AG04450 (cell line): ENCODE measurements at regions not wholly inside any gene's neighbourhood (a gene's known extent, or its start where the extent isn't known, plus 50 kb on each side); places are given as distances from the start of the nearest gene placed in this dataset.

ENCODE experiments used
- CTCF ChIA-PET: fragments of 300-600, 350-600 bp; formaldehyde crosslinking; extraction: SDS; loops from one replicate; lab custom pipeline; 2022; ENCODE audit warnings: antibody characterized with exemption, inconsistent platforms; lab: Charles Lee
- POLR2A ChIA-PET: fragments of 350-600 bp; formaldehyde crosslinking; extraction: SDS; loops from one replicate; lab custom pipeline; 2021; ENCODE audit warnings: antibody characterized with exemption, inconsistent platforms; lab: Yijun Ruan, JAX
- DNase-seq: peaks from one replicate; pipeline ENCODE4 v3.0.0-alpha.2; 2011; ENCODE audit warnings: low read depth, low spot score
- H3K27ac ChIP-seq: one replicate; pipeline ENCODE4 v1.5.1; 2012; ENCODE audit warnings: low read depth, low read length, control low read depth
- H3K27me3 ChIP-seq: one replicate; pipeline ENCODE4 v1.6.0; 2012; ENCODE audit warnings: low read length; ENCODE audit not compliant: control insufficient read depth, insufficient read depth
- H3K4me3 ChIP-seq: 2 replicates; pipeline ENCODE4 v1.5.1; 2011; ENCODE audit warnings: mild to moderate bottlenecking, low read depth, low read length, control low read depth
- H3K9me3 ChIP-seq: 2 replicates; pipeline ENCODE4 v1.5.1; 2012; ENCODE audit warnings: low read length; ENCODE audit not compliant: control insufficient read depth, insufficient read depth
- TF ChIP-seq, protein P1 (sequence below): IDR thresholded peaks from 2 replicates; pipeline ENCODE4 v1.5.1; 2011; ENCODE audit warnings: low read depth, low read length, control low read depth, inconsistent platforms

DNA sequence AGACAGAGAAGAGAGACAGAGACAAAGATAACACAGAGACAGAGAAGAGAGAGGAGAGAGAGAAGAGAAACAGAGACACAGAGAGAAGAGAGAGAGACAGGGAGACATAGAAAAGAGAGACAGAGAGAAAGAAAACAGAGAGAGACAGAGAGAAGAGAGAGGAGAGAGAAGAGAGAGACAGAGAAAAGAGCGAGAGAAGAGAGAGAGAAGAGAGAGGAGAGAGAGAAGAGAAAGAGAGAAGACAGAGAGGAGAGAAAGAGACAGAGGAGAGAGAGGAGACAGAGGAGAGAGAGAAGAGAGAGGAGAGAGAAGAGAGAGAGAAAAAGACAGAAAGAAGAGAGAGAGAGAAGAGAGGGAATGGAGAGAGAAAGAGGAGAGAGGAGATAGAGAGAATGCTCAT lies 601.1 kb upstream of the PRKX start:
- CTCF ChIA-PET: no interaction called here
- DNase-seq: no peak
- peaks cover 7% of the 10 kb centered on the region for H3K9me3 ChIP-seq
- no peak overlapping the region for H3K27ac ChIP-seq
- TF ChIP-seq, protein P1, sequence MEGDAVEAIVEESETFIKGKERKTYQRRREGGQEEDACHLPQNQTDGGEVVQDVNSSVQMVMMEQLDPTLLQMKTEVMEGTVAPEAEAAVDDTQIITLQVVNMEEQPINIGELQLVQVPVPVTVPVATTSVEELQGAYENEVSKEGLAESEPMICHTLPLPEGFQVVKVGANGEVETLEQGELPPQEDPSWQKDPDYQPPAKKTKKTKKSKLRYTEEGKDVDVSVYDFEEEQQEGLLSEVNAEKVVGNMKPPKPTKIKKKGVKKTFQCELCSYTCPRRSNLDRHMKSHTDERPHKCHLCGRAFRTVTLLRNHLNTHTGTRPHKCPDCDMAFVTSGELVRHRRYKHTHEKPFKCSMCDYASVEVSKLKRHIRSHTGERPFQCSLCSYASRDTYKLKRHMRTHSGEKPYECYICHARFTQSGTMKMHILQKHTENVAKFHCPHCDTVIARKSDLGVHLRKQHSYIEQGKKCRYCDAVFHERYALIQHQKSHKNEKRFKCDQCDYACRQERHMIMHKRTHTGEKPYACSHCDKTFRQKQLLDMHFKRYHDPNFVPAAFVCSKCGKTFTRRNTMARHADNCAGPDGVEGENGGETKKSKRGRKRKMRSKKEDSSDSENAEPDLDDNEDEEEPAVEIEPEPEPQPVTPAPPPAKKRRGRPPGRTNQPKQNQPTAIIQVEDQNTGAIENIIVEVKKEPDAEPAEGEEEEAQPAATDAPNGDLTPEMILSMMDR: no peak
- H3K27me3 ChIP-seq: no peaks in the 10 kb centered on the region
- no peak overlapping the region for H3K4me3 ChIP-seq
- POLR2A ChIA-PET: no interaction called here

DNA sequence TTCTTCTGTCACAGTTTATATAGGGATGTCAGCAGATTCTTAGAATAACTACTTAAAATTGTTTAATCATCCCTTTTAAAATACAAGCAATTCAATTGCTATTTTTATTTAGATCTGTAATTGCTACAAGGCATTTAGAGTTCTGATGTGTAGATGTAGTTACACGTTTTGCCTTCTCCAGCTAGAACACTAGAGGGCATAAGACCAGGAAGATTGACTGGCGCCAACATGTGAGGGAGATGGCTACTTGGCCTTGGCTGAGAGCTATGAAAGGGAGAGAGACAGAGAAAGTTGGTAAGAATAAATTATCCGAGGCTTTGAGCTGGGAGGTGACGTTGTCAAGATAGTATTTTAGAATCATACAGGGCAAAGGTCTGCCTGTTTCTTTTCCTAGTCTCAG lies 563.7 kb upstream of the PRKX start:
- Histone ChIP-seq H3K27me3 (no peaks in the 10 kb centered on the region), H3K4me3 (no peak overlapping the region), H3K9me3 (peaks cover 3% of the 10 kb centered on the region; the same call in 1 of the 2 replicates), H3K27ac (no peak overlapping the region)
- no peak for DNase-seq
- POLR2A ChIA-PET: no interaction called here
- CTCF ChIA-PET: no interaction called here
- TF ChIP-seq, protein P1: no peak

DNA sequence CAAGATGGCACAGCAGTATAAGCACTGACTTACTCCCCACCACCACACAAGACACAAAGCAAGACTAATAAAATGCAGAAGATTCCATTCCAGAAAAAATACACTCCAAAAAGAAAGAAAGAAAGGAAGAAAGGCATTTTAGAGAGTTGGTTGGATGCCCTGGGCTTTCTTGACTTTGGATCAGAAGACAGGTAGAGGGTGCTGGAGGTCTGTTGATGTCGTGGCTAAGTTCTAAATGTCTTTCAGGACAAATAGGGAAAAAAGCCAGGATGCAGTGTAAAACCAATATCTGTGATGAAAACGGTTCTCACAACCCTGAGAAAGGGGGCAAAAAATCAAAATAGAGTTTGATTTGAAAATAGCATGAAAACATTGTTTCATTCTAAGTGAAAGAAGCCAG lies 555.2 kb upstream of the PRKX start:
- Histone ChIP-seq H3K9me3 (no peaks in the 10 kb centered on the region), H3K27me3 (no peaks in the 10 kb centered on the region), H3K4me3 (no peak overlapping the region), H3K27ac (no peak overlapping the region)
- ChIA-PET POLR2A (no interaction called here), CTCF (no interaction called here)
- TF ChIP-seq, protein P1: no peak
- no peak for DNase-seq

DNA sequence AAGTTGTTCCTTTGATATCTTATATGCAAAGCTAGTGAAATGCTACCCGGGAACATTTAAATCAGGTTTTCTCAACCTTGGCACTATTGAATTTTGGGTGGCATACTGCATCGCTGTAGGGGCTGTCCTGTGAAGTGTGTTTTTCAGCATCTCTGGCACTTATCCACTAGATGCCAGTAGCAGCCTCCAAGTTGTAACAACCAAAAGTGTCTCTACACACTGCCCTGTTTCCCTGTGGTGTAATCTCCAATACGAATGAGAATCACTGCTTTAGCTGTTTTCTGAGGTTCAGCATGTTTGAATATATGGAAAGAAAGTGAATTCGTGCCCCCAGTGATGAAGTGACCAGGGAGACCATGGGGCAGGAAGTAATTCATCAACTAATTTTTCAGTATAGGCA lies 551.6 kb upstream of the PRKX start:
- Histone ChIP-seq H3K4me3 (no peak overlapping the region), H3K9me3 (no peaks in the 10 kb centered on the region; the same call in 1 of the 2 replicates), H3K27me3 (no peaks in the 10 kb centered on the region), H3K27ac (no peak overlapping the region)
- POLR2A ChIA-PET: no interaction called here
- DNase-seq: no peak
- TF ChIP-seq, protein P1: no peak
- CTCF ChIA-PET: no interaction called here

DNA sequence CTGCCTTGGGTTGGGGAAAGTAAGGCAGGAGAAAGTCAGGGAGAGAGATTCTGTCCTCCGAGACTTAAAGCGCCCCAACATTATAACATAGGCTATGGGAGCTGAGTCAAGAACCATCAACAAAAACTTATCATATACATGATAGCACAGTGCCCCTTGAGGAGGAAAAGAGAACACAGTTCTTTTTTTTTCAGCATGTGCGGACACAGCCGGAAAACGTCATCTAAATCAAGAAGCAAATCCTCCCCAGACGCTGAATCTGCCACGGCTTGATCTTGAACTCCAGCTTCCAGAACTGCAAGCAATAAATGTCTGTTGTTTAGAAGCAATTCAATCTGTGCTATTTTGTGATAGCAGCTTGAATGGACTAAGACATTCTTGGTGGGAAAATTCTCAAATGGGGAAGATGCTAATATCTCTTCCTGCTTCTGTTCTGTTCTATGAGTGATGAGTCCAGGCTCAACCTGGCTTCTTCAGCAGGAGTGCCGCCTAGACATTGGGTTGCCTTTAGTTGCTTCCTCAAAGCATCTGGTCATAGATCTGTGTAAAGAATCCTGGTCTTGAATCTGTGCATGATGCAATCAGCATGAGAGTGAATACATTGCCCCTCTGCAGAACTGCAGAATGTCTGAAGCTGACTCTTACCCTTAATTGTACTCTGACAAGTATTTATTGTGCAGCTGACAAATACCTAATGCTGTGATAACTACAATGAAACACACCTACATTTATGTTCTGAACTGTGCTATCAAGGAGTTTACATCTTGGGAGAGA lies 549.8 kb upstream of the PRKX start:
- no peaks in the 10 kb centered on the region; the same call in 1 of the 2 replicates for H3K9me3 ChIP-seq
- no peak for DNase-seq
- H3K4me3 ChIP-seq: no peak overlapping the region
- H3K27me3 ChIP-seq: no peaks in the 10 kb centered on the region
- no peak overlapping the region for H3K27ac ChIP-seq
- TF ChIP-seq, protein P1: no peak
- CTCF ChIA-PET: no interaction called here
- POLR2A ChIA-PET: no interaction called here
